ENCODE measurements at regions not wholly inside any gene's neighbourhood (a gene's known extent, or its start where the extent isn't known, plus 50 kb on each side); places are given as distances from the start of the nearest gene placed in this dataset.

DNA sequence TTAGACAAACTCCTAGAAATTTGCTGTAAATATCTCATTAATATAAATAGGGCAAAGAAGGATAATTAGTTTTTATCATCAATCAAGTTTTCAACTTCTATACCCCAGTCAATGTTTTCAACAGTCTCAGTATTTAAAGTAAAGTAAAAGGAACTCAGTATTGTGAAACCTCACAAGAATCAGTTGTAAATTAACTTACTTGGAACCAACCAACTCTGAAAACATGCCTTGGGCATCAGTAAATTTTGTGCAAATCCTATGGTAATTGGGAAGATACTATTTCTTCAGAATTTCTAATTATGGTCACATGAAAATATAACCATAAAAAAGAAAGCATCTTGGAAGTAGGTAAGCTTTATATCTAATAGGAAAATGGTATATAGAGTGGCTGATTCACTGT, 1139.0 kb downstream of the TUSC7 start:
- TF ChIP-seq POLR2A (IDR thresholded peaks at IDR 0.05): no peak
- TF ChIP-seq, protein P1, sequence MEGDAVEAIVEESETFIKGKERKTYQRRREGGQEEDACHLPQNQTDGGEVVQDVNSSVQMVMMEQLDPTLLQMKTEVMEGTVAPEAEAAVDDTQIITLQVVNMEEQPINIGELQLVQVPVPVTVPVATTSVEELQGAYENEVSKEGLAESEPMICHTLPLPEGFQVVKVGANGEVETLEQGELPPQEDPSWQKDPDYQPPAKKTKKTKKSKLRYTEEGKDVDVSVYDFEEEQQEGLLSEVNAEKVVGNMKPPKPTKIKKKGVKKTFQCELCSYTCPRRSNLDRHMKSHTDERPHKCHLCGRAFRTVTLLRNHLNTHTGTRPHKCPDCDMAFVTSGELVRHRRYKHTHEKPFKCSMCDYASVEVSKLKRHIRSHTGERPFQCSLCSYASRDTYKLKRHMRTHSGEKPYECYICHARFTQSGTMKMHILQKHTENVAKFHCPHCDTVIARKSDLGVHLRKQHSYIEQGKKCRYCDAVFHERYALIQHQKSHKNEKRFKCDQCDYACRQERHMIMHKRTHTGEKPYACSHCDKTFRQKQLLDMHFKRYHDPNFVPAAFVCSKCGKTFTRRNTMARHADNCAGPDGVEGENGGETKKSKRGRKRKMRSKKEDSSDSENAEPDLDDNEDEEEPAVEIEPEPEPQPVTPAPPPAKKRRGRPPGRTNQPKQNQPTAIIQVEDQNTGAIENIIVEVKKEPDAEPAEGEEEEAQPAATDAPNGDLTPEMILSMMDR (IDR thresholded peaks at IDR 0.05): no peak

Measured in Peyer's patch (tissue), 4 donors.